ENCODE measurements at regions not wholly inside any gene's neighbourhood (a gene's known extent, or its start where the extent isn't known, plus 50 kb on each side); places are given as distances from the start of the nearest gene placed in this dataset.

DNA sequence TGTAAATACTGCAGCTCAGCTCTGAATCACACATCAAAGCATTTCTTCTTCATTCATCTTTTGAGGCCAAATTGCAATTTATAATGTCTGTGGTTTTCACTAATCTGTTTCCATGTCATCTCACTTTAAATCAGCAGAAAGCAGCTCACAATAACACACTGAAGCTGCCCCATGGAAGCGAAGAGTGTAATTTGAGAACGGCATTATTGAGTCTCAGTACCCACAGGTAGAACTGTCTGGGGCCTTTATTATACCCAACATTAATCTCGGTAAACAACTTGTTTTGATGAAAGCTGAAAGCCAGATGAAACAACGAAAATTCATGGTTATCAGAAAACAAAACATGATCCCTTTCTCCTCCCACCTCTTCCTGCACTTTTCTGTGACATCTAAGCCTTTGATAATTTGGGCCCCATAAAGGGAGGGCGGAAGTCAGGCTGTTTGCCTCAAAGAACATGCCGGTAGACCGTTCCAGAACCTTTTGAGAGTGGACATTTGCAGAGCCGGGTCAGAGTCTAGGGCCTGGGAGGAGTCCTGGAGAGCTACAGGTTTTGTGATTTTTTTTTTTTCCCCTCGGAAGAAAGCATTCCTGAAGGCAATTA, 68.2 kb upstream of the SESN3 start:
- DNase-seq = no peak

DNA sequence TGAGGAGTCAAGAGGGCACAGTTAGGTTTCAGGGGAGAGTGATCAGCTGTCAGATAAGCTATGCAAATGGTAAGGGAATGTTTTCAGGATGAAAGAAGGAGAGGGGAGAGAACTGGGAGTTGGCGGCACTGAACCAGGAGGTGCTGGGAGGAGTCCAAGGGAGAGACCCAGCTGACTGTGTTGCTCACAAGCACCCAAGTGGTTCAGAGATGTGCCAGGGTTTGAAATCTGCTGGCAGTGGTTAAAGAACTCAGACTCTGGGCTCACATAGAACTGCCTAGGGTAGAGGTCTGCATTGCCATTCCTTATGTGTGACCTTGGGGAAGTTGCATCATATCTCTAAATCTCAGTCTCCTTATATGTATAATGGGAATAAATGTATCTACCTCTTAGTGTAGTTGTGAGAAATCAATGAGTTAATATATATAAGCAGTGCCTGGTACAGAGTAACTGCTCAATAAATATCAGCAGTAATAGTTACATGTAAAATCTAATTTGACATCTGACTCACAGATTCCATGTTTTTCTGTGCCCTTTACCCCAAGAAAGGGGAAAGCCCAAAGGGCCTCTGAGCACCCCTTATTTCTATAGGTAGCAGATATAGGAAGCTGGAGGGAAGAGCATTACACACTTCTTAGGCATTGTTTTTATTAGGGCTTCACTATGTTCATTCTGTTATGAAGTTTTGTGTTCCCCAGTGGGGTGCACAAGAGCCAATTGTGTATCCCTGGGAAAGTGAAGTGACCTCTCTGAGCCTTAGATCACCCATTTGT, 66.9 kb upstream of the SESN3 start:
- DNase-seq = no peak

DNA sequence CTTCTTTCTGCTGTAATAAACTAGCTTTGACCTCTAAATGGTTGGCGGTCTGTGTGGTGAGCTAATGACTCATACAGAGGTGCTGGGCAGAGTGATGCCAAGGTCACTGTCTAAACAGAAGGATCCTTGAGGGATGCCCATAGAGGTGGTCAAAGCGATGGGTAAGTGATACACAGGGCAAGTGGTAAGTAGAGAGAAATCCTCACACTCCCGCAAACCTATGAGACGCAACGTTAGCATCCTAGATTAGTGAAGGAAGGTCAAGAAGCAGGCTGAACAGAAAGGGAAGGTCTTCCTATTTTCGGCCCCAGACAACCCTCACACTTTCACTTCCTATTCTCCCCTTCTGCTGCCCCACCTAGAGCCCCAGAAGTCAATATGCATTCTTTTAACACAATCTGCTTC, 65.6 kb upstream of the SESN3 start:
- no peak for DNase-seq

DNA sequence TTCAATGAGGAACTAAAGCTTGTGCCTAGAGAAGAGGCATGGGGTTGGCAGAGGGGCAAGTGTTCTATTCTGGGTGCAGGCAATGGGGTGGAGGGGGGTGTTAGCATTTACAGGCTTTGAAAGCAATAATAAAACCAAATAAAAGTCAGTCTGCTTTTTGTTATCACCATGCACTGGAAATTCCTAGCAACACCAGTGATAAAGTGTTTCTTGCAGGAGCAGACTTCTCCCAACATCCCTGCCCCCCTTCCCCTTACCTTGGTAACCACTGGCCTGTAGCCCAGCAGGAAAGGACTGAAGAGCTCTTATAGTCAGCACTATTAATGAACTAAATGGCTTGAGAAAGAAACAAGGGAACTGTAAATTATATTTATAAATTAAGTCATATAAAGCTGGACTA, 65.2 kb upstream of the SESN3 start:
- no peak for DNase-seq

DNA sequence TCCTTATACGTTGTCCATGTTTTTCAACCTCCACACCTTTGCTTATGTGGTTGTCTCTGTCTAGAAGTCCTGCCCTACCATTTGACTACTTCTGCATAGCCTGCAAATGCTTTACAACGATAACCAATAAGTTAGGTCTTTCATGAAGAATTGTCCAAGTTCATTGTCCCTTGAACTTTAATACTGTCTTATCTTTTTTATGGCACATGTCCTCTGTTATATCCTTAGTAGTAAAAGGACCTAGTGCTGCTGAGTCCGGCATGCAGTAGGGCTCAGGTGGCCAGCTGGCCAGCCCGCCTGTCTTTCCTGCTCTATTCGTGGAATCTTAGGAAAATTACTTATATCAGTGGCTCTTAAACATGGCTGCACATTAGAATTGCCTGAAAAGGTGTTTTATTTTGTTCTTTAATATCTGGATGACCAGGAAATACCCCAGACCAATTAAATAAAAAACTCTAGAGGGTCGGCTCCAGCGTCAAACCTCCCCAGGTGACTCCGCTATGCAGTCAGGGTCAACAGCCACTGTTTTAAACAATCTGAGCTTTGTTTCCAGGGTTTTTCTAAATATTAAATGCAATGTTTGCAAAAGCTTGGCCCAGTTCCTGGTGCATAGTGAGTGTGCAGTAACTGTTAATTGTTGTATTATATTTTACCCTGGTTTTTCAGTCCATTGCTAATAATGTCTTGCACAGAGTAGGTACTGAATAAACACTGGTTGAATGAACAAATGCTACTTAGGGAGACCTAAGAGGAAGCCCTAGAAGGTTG, 64.6 kb upstream of the SESN3 start:
- no peak for DNase-seq

DNA sequence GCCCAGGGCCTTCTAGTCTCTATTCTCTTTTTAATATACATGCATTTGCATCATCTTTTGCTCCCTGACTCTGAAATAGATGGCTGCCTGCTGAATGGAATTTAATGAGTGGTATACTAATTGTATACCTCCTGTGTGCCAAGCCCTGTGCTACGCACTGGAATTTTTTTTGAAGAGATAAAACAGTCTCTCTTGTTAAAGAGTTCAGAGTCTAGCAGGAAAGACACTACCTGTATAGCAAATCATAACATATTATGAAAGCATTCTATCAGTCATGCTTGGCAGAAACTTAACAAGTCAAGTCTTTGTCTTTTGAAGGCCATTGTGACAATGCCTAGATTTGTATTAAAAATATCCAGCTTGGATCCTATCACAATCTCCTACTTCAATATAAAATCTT, 63.7 kb upstream of the SESN3 start:
- no peak for DNase-seq

DNA sequence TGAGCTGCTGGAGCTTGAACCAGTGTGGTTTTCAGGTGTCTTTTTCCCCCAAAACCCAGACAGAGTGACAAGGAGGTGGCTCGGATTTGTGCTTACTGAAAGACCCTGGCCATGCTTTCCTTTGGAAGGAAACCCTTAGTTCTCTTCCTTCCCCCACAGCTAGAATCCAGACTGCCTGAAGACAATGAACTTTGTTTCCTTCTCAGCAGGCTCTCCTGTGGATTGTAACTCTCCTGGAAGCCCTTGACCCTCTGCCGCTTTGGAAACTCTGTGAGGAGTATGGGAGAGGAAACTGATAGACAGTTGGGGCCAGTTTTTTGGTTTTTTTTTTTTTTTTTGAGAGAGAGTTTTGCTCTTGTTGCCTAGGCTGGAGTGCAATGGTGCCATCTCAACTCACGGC, 62.1 kb upstream of the SESN3 start:
- DNase-seq = no peak

DNA sequence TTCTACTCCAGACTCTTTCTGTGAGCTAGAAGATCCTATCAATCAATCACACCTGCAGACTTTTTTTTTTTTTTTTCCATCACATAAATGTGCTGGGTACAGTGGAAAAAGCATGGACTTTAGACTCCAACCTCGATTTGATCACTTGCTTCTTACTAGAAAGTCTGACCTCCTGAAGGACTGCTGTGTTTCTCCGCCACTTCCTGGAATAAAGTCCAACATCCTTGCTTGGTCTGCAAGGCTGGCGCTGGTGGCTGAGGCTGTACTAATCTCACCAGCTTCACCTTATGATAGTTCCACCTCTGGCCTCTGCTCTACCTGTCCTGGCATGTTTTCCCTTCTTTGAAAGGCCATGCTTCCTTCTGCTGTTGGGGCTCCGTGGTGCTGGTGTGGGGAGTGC, 60.9 kb upstream of the SESN3 start:
- DNase-seq = no peak

DNA sequence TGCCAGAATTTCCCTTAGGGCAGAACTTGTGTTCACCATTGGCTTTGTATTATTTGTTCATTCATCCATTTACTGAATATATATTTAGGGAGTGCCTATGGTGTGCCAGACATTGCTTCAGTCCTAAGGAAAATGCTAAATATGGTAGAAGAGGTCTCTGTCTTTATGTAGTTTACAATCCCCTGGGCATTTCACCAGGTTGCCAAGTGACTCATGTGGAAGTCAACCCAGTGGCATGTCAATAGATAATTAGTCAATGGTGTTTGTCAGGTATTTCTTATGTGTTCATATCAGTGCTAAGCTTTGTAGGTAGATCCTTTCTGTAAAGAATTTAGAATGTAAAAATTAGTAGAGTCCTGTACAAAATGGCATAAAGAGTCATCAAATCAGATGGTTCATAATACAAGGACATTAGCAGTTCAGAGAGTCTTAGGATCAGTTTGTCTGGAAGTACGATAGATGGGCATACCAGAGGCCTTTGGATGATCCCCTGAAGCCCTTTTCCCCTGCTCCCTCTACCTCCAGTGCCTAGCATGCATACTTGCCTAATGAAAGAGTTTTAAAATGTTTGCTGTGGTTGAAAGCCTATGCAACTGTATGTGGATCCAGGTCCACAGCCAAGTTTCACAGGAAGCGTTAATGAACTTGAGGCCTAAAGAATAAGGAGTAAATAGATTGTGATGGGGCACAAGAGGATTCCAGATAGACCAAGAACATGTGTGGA, 58.5 kb upstream of the SESN3 start:
- no peak for DNase-seq

DNA sequence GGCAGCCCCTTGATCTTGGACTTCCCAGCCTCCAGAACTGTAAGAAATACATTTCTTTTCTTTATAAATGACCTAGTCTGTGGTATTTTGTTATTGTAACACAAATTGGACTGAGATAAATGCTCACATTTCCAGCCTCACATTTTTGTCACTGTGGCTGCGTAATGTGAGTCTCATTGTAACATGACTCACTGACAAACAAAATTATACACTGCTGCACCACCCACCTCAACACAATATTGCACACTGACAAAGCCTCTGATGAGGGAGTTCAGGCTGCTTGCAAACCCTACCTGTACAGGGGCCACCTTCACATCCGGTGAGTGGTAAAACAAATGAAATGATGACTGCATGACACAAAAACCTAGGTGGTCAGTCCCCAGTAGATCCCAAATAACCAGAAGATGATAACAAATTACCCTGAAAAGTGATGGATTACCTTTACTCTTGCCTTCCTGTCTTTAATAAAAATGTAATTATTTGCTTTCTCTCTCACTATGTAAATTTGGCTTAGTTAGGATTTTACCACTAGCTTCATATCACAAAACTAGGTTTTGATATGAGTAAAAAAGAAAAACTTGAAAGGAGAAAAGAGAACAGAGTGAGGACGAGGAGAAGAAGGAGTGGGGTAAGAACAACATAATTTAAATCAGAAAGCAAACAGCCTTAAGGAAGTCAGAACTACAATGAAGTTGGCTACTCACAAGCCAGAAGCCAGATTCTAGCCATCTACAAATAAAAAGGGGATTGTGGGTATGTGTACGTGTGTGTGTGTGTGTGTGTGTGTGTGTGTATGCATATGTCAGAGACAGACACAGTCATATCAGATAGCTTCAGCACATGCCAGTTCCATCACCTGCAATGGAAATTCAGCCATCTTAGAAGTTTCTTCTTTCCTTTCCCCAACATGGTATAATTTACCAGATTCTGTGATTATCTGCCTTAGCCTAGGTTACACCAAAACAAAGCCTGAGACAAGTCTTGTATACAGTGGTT, 53.4 kb upstream of the SESN3 start:
- no peak for DNase-seq

DNA sequence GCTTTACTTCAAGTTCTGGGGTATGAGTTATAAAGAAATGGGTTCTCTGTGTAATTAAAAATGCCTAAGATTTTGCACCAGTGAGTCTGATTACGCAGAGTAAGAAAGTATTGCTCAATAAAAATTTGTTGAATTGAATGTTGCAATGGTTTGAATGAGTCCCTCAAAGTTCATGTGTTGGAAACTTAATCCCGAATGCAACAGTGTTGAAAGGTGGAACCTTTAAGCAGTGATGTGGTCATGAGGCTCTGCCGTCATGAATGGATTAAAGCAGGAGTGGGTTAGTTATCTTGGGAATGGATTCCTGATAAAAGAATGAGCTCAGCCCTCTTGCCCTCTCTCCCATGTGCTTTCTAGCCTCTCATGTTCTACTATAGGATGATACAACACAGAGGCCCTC, 52.6 kb upstream of the SESN3 start:
- DNase-seq = no peak

DNA sequence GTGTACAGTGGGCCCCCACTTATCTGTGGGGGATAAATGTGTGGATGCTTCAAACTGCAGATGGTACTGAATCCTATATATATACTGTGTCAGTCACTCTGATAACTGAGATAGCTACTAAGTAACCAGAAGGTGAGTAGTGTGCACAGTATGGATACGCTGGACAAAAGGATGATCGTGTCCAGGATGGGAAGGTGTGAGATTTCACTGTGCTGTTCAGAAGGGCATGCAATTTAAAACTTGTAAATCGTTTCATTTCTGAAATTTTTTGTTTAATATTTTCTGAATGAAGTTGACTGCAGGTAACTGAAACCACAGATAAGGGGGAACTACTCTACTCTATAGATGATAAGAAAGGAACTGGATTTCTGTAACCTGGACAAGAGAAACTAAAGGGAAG, 52.1 kb upstream of the SESN3 start:
- DNase-seq = no peak

DNA sequence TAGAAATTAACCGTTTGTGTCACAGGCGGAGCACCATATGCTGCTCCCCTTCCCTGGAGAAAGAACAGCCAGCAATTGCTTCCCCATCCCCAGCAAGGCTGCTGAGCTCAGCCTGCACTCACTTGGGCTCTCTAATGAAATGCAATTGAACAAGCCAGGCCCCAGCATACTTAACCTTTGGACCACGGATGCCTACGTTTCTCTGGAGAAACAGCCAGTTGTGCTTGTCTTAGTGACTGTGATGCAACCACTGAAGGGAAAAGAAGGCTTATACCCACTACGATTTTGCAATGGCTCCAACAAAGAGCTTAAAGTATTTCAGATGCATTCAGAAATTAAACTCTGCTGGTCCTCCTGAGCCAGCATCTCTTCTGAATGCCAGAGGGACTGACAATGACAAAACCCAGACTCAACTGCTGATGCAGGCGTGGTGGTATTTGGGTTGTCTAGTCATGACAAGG, 51.3 kb upstream of the SESN3 start:
- no peak for DNase-seq
